ENCODE measurements at regions not wholly inside any gene's neighbourhood (a gene's known extent, or its start where the extent isn't known, plus 50 kb on each side); places are given as distances from the start of the nearest gene placed in this dataset.

GRCh38 chr11:71363721-71364120, 84.5 kb downstream of the DHCR7 start:
- intact Hi-C loops (cut with micrococcal nuclease; ENCODE audit: unreplicated experiment), result no loop called here
- Histone ChIP-seq H3K36me3 (ENCODE audit: insufficient read depth, low read length, poor library complexity, severe bottlenecking) (no peaks in the 10 kb centered on the region), H3K9me3 (ENCODE audit: low read depth, low read length, poor library complexity, severe bottlenecking) (no peaks in the 10 kb centered on the region), H3K4me3 (ENCODE audit: low read depth, low read length, poor library complexity, severe bottlenecking) (no peak overlapping the region), H3K27me3 (replicated peaks; ENCODE audit: insufficient read depth, low read depth, low read length, poor library complexity) (no peaks in the 10 kb centered on the region), H3K4me1 (ENCODE audit: insufficient read depth, low read length, poor library complexity, severe bottlenecking) (no peaks in the 10 kb centered on the region), H3K27ac (ENCODE audit: low read depth, low read length, poor library complexity, severe bottlenecking) (no peak overlapping the region)
- TF ChIP-seq, protein P1, sequence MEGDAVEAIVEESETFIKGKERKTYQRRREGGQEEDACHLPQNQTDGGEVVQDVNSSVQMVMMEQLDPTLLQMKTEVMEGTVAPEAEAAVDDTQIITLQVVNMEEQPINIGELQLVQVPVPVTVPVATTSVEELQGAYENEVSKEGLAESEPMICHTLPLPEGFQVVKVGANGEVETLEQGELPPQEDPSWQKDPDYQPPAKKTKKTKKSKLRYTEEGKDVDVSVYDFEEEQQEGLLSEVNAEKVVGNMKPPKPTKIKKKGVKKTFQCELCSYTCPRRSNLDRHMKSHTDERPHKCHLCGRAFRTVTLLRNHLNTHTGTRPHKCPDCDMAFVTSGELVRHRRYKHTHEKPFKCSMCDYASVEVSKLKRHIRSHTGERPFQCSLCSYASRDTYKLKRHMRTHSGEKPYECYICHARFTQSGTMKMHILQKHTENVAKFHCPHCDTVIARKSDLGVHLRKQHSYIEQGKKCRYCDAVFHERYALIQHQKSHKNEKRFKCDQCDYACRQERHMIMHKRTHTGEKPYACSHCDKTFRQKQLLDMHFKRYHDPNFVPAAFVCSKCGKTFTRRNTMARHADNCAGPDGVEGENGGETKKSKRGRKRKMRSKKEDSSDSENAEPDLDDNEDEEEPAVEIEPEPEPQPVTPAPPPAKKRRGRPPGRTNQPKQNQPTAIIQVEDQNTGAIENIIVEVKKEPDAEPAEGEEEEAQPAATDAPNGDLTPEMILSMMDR (conservative IDR thresholded peaks at IDR 0.05; ENCODE audit: low read depth, low read length), result no peak
- TF ChIP-seq EZH2 (IDR thresholded peaks at IDR 0.05; ENCODE audit: borderline replicate concordance, low read depth, low read length, poor library complexity, severe bottlenecking), result no peak
- BruUV-seq (replicated peaks), result no TSS peak
- no peak for DNase-seq (ENCODE audit: low spot score)
- ChIA-PET POLR2A (ENCODE audit: low non-redundant PET) (no interaction called here), CTCF (no interaction called here)

GRCh38 chr11:71358963-71359567, 89.1 kb downstream of the DHCR7 start:
- BruUV-seq (replicated peaks), result no TSS peak

DNA sequence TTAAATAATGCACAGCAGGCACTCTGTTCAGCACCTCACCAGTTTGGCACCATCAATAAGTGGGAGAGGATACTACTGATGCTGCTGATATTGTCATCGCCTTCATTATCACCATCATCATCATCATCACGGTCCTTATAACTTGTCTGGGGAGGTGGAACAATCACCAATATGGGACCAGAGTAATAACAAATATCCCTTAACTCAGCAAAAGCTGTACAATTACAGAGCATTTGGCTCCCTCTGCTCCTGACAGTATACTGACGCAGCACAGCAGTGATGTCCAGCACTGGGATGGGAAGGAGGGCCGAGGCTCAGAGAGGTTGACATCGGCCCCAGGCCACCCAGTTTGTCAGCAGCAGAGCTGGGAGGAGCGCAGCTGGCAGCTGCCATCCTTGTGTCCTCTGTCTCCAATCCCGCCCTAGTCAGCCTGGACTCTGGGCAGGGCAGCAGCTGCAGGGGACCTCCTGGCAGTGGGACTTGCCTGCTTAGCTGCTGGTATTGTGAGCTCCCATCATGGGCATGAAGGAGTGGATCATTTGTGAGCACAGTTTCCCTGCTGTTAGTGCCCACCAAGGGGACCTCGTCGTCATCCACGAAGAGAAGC, 90.0 kb downstream of the DHCR7 start:
- ChIA-PET CTCF (no interaction called here), POLR2A (ENCODE audit: low non-redundant PET) (no interaction called here)
- no peak overlapping the region for H3K27ac ChIP-seq (ENCODE audit: low read depth, low read length, poor library complexity, severe bottlenecking)
- H3K4me3 ChIP-seq (ENCODE audit: low read depth, low read length, poor library complexity, severe bottlenecking), result no peak overlapping the region
- H3K27me3 ChIP-seq (replicated peaks; ENCODE audit: insufficient read depth, low read depth, low read length, poor library complexity), result no peaks in the 10 kb centered on the region
- no TSS peak for BruUV-seq (replicated peaks)
- no peak for DNase-seq (ENCODE audit: low spot score)
- no peaks in the 10 kb centered on the region for H3K9me3 ChIP-seq (ENCODE audit: low read depth, low read length, poor library complexity, severe bottlenecking)
- intact Hi-C loops (cut with micrococcal nuclease; ENCODE audit: unreplicated experiment), result no loop called here
- TF ChIP-seq EZH2 (IDR thresholded peaks at IDR 0.05; ENCODE audit: borderline replicate concordance, low read depth, low read length, poor library complexity, severe bottlenecking), result no peak
- TF ChIP-seq, protein P1 (conservative IDR thresholded peaks at IDR 0.05; ENCODE audit: low read depth, low read length), result no peak
- H3K4me1 ChIP-seq (ENCODE audit: insufficient read depth, low read length, poor library complexity, severe bottlenecking), result no peaks in the 10 kb centered on the region
- no peaks in the 10 kb centered on the region for H3K36me3 ChIP-seq (ENCODE audit: insufficient read depth, low read length, poor library complexity, severe bottlenecking)

More at GRCh38 chr11:71358963-71359567, 89.1 kb downstream of the DHCR7 start:
- TF ChIP-seq EZH2 (IDR thresholded peaks at IDR 0.05; ENCODE audit: borderline replicate concordance, low read depth, low read length, poor library complexity, severe bottlenecking), result no peak
- TF ChIP-seq, protein P1 (conservative IDR thresholded peaks at IDR 0.05; ENCODE audit: low read depth, low read length), result no peak
- intact Hi-C loops (cut with micrococcal nuclease; ENCODE audit: unreplicated experiment), result no loop called here
- no peaks in the 10 kb centered on the region for H3K36me3 ChIP-seq (ENCODE audit: insufficient read depth, low read length, poor library complexity, severe bottlenecking)
- ChIA-PET CTCF (no interaction called here), POLR2A (ENCODE audit: low non-redundant PET) (no interaction called here)
- no peaks in the 10 kb centered on the region for H3K4me1 ChIP-seq (ENCODE audit: insufficient read depth, low read length, poor library complexity, severe bottlenecking)
- H3K27me3 ChIP-seq (replicated peaks; ENCODE audit: insufficient read depth, low read depth, low read length, poor library complexity), result no peaks in the 10 kb centered on the region
- no peaks in the 10 kb centered on the region for H3K9me3 ChIP-seq (ENCODE audit: low read depth, low read length, poor library complexity, severe bottlenecking)
- H3K27ac ChIP-seq (ENCODE audit: low read depth, low read length, poor library complexity, severe bottlenecking), result no peak overlapping the region
- DNase-seq (ENCODE audit: low spot score), result no peak
- H3K4me3 ChIP-seq (ENCODE audit: low read depth, low read length, poor library complexity, severe bottlenecking), result no peak overlapping the region

Data from A673 (cell line).